Dermis blood vessel endothelial cell (primary cell): ENCODE measurements at regions not wholly inside any gene's neighbourhood (a gene's known extent, or its start where the extent isn't known, plus 50 kb on each side); places are given as distances from the start of the nearest gene placed in this dataset.
"Not testable (repeated sequence)": the region's sequence is repeated elsewhere in the genome, so short reads cannot be mapped to it uniquely, and the experiment has no call there.

Experiments
- DNase-seq: peaks from one replicate; pipeline ENCODE4 v3.0.0; 2010

- not testable (repeated sequence) for DNase-seq
Measured at GRCh38 chr6:21282360-21282759, 311.2 kb upstream of the SOX4 start.

- no peak for DNase-seq
Measured at GRCh38 chr6:21284166-21284565, 309.4 kb upstream of the SOX4 start.

- DNase-seq, result no peak
Measured at GRCh38 chr6:21284706-21285105, 308.8 kb upstream of the SOX4 start.

- no peak for DNase-seq
Measured at GRCh38 chr6:21294144-21294543, 299.4 kb upstream of the SOX4 start.

- no peak for DNase-seq
Measured at GRCh38 chr6:21295506-21296240, 297.9 kb upstream of the SOX4 start.

- no peak for DNase-seq
Measured at GRCh38 chr6:21297665-21298064, 295.9 kb upstream of the SOX4 start.

- no peak for DNase-seq
Measured at GRCh38 chr6:21299216-21299615, 294.3 kb upstream of the SOX4 start.

GRCh38 chr6:21300439-21300838 is 293.1 kb upstream of the SOX4 start:
- DNase-seq, result no peak

- no peak for DNase-seq
Measured at GRCh38 chr6:21305893-21306332, 287.6 kb upstream of the SOX4 start.

GRCh38 chr6:21306546-21306945 is 287.0 kb upstream of the SOX4 start:
- DNase-seq, result no peak

- DNase-seq, result no peak
Measured at GRCh38 chr6:21309807-21310221, 283.7 kb upstream of the SOX4 start.

GRCh38 chr6:21310568-21311140 is 282.9 kb upstream of the SOX4 start:
- no peak for DNase-seq

GRCh38 chr6:21312118-21312517 is 281.4 kb upstream of the SOX4 start:
- no peak for DNase-seq

GRCh38 chr6:21317642-21318041 is 275.9 kb upstream of the SOX4 start:
- no peak for DNase-seq

- no peak for DNase-seq
Measured at GRCh38 chr6:21321076-21321475, 272.5 kb upstream of the SOX4 start.

- no peak for DNase-seq
Measured at GRCh38 chr6:21321531-21321930, 272.0 kb upstream of the SOX4 start.

GRCh38 chr6:21323577-21323976 is 270.0 kb upstream of the SOX4 start:
- no peak for DNase-seq

GRCh38 chr6:21325201-21325856 is 268.2 kb upstream of the SOX4 start:
- DNase-seq, result no peak

- DNase-seq, result no peak
Measured at GRCh38 chr6:21327326-21328112, 266.0 kb upstream of the SOX4 start.

- DNase-seq, result no peak
Measured at GRCh38 chr6:21331235-21331634, 262.3 kb upstream of the SOX4 start.

GRCh38 chr6:21332077-21332476 is 261.5 kb upstream of the SOX4 start:
- DNase-seq, result no peak

GRCh38 chr6:21332660-21333059 is 260.9 kb upstream of the SOX4 start:
- DNase-seq, result no peak

- no peak for DNase-seq
Measured at GRCh38 chr6:21333715-21334114, 259.8 kb upstream of the SOX4 start.
